Suppressor macrophage treated with lipopolysaccharide for 1 hour (primary cell): ENCODE measurements at regions not wholly inside any gene's neighbourhood (a gene's known extent, or its start where the extent isn't known, plus 50 kb on each side); places are given as distances from the start of the nearest gene placed in this dataset.

ENCODE experiments used
- DNase-seq, 3 donors: peaks; one replicate each; pipeline ENCODE4 v3.0.0-alpha.2; 2020 to 2022

DNA sequence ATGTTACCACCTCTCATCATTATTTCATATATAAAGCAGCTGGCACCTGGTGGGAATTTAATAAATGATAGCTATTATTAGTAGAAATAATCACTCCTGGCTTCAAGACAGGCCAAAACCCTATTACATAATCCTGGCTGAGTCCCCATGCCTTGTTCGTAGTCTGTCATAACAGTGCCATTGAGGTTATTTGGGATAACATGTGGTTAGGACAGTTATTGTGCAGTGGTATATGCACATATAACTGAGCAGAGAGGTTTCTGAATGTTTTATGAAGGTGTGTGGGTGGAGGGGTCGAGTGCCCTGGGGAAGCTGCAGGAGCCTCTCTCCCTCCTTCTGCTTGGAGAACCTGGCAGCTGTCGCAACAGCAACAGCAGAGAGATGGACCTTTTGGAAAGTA lies 162.4 kb upstream of the NABP1 start:
- no peak for DNase-seq

DNA sequence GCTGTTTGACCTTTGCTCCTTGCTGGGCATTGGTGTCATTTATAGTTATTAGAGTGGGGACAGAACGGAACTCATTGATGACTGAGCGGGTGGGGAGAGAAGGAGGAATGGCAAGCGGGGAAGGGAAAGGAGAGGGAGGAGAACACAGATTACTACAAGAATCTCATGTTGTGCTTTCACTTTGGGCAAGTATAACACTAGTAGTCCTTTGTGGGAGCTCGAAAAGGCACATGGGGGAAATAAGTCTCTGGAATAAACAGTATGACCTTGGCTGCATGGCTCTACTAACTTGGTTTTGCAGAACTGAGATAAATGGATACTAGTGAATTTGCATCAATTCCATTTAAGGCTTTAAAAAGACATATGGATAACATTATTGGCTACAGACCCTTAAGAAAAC lies 161.7 kb upstream of the NABP1 start:
- DNase-seq = no peak

DNA sequence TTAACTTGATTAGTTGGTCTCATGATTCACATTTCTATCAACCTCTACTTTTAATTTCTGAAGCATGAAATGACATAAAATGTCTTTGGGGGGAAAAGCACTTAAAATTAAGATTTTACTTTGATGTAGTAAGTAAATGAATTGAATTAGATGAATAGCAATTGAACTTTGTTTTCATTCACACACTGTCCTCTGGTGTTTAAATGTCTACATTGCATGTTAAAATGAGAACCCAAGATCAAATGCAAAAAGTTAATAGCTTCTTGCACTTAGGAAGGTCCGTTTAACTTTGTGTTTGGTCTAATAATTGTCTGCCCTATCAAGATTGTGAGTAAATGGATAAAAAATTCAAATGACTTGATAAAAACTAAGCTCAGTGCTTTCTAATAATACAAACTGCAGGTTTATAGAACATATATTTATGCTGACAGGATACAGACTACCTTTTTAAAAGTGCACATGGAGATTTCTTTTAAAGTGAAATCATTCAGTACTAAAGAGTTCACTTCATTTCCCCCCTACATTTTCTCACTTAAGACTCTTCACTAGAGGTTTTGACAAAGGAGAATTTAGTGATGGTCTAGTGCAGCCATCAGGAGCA lies 156.2 kb upstream of the NABP1 start:
- DNase-seq = peak; percentile 11 to 49 (median 31)

DNA sequence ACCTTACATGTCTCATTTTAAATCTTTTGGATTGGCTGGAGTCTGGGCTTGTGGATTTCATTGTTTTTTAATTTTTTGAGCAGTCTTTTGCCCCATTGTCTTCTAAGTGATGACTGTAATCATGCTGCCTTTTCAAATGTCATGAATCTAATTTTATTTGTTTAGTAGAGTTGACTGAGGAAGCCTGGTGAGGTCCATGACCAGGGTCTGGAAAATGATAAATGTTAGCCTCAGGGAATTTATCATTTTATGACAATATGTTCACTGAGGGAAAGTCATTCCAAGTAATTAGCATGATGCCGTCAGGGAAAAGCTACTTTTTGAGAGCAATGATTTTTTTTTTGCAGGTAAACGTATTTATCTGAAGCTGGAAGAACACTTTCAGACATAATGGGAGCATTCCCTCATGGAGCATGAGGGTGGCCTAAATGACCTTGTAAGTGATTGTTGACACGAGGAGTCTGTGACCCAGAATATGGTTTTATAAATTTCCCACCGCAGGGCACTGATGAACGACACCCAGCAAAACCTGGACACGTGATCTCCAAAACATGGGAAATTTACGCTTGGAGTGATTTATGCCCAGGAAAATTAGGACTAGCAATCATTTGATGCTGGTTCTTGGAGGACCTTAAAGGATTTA lies 155.3 kb upstream of the NABP1 start:
- no peak for DNase-seq

GRCh38 chr2:191526091-191526490 lies 151.8 kb upstream of the NABP1 start:
- DNase-seq = peak; percentile 33 to 47 (median 36)

DNA sequence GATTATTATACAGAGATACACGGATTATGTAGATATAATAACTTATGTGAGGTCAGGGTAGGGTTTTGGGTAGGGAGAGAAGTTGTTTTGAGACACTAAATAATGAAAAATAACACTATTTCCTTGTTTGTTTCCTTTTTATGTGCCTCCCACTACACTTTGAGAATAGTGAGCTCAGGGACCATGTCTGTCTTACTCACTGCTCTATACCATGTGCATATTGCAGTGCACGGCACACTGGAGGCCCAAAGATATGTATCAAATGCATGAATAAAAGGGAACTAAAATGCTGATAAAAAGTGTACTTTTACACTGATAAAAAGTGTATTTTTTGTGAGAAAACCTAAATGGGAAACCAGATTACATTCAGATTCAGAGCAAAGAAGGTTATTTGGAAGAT lies 151.4 kb upstream of the NABP1 start:
- DNase-seq = peak; percentile 44 to 68 (median 51)

DNA sequence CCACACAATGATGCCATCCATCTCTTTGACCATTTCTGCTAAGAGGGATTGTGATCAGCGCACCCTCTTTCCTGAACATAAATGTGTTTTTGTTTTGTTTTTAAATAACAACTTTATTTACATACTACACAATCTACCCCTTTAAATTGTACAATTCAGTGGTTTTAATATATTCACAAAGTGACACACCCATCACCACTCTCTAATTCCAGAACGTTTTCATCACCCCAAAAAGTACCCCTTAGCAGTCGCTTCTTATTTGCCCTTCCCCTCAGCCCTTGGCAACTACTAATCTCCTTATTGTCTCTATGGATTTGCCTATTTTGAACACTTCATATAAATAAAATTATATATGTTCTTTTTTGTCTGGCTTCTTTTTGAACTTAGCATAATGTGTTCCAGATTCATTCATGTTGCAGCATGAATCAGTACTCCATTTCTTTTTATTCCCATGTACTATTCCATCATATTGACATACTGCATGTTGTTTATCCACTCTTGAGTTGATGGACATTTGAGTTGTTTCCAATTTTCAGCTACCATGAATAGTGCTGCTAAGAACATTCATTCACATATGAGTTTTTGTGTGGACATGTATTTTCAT lies 150.9 kb upstream of the NABP1 start:
- DNase-seq = no peak

- no peak for DNase-seq
Measured at GRCh38 chr2:191530618-191531017, 147.3 kb upstream of the NABP1 start.

DNA sequence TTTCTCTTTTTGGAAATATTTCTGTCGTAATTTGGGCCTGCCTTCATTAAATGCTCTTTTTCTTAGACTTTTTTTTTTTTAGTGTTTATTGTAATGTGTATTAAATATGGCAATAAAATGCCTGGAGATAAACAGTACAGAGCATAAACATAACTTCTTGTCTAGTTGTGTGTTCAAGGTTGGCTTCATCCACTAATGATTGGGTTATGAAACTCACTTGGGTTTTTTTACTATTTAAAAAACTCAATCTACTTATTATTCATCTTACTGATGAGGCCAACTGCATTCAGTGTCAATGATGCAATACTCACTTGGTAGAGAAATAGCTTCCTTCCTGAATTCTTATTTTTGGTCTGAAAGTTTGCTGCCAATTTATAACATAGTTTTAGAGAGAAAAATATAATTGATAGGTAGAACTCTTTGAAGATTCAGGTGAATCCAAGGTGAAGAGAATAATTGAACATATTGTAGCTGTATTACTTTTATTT lies 144.2 kb upstream of the NABP1 start:
- DNase-seq = peak; percentile 40 to 76 (median 74)

GRCh38 chr2:191537921-191538320 lies 140.0 kb upstream of the NABP1 start:
- no peak for DNase-seq

GRCh38 chr2:191538334-191538903 lies 139.5 kb upstream of the NABP1 start:
- peak in 1 of 3 donors; percentile 11 for DNase-seq

DNA sequence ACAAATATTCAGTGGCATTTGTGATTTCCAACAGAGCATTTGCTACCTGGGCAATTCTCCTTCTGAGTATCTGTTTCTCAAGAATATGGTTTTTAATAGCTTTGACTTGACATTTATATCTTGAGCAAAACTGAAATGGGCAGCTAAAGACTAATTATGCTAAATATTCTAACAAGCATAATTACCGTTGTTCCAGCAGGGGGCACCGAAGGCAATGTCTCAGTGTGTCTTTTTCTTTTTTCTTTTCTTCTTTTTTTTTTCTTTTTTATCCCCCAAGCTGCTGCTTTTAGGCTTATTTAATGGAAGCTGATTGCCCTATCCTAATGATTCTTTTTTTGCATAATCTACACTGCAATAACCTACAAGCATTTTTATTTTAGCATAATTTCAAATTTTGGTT lies 138.9 kb upstream of the NABP1 start:
- DNase-seq = peak; percentile 21 to 32 (median 30)

DNA sequence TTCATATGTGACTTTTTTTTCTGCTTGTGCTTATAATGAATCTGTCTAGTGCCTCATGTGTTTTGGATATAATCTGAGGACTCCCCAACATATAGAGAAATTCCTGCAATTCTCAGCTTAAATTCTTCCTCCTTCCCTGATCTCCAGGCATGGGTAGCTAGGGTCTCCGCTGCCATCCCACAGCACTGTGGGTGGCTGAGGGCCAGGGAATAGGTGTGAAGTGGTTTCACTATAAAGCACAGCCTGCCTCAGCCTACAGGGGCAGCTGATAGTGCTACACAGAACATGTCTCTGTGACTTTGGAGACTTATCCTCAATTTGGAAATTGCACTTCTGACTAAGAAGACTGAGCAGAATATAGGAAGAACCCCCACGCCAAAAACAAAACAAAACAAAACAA lies 137.3 kb upstream of the NABP1 start:
- no peak for DNase-seq

DNA sequence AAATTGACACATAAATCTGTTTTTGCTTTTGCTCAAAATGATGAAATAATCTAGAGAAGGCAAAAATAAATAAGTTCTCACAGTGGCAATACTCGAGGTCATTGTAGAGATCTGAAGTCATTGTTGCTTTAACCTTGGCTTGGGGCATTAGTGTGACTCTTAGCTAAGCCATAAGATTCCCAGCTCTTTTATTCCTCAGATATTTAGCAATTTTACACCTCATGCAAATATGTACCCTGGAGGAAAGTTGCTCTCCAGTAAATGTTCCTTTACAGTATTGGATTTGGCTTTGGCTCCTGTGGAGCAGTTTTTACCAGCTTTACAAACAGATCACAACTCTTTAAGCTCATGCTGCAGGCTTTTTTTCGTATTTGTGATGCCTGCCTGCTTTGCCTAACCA lies 134.2 kb upstream of the NABP1 start:
- DNase-seq = no peak

DNA sequence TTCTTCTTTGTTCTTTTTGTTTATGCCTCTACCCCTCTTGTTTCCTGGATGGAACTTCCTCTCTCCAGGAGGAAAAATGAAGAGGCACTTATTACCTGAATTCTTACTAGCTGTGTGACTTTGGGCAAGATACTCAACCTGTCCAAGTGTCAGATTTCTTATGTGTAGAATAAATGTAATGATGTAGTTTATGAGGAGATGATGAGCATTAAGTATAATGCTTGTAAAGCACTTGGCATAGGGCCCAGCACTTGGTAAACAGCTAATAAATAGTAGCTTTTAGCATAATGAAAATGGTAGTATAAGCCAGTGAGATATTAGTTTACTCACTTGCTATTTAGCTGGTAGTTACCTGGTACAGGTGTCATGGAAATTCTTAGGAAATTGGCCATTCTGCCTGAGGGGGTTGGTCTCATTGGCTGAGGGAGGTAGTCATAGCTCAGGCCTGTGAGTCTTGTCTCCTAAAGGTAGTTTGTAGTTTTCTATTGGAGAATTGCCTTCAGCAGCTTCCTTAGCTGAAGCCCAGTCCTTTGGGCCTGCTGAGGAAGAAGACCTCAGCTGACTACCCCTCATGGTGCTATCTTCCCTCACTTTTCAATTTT lies 133.4 kb upstream of the NABP1 start:
- no peak for DNase-seq

DNA sequence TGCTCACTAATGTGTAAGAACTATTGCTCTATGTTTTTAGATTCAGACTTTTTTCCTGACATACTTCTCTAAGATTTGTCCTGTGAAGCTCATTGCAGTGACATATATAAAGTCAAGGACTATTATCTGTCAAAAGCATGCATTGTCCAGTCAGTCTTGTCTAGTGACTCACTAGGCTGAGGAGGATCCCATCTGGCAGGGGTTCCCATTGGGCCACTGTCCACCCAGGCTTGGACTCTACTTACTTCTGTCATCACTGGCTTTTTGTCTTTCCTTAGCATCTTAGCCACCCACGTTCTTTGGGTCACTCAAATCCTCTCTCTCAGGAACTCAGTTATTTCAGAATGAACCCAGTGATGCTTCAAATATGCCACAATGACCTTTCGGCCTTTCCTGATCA lies 132.6 kb upstream of the NABP1 start:
- DNase-seq = no peak

DNA sequence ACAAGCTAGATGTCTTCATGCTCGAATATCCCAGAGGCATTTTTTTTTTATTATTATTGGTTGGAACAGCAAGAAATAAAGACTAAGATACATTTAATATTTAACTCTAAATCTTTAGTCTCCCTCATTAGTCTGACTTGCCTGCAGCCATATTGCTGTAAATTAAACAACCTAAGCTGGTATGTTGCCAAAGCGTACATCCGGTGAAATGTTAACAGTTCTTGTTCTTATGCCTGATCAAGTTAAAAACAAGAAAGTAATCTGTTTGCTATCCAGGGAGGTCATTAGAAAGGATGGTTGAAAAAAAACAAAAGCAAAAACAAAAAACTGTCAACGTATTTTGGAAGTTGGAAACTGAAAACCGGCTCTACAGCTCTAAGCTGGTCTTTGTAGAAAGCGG lies 125.9 kb upstream of the NABP1 start:
- DNase-seq = no peak

GRCh38 chr2:191554240-191554639 lies 123.7 kb upstream of the NABP1 start:
- no peak for DNase-seq

DNA sequence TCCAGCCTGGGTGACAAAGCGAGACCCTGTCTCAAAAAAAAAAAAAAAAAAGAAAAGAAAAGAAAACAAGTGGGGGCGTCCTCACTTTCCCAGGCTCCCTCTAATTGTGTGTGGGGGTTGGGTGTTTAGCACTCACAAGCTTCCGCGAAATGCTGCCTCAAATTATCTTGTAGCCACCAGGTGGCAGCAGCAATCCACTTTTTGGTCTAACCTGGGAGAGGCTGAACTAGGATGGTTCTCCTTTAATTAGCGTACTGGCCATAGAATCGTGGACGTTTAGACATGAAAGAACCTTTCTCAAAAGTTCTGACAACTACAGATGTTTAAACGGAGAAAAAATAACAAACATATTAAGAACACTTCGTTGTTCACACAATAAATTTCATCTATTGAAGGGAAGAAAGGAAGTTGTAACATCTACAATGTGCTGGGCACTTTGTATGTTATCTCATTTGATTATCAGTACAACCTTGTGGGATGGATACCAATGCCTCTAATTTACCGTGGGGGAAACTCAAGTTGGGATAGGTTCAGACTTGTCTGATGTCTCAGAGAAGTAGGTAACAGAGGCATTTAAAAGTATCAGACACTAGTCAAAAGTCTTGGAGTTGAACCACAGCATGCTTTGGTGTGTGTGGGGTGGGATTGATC lies 122.7 kb upstream of the NABP1 start:
- peak; percentile 88 to 92 (median 92) for DNase-seq

GRCh38 chr2:191556463-191556862 lies 121.5 kb upstream of the NABP1 start:
- DNase-seq = no peak

DNA sequence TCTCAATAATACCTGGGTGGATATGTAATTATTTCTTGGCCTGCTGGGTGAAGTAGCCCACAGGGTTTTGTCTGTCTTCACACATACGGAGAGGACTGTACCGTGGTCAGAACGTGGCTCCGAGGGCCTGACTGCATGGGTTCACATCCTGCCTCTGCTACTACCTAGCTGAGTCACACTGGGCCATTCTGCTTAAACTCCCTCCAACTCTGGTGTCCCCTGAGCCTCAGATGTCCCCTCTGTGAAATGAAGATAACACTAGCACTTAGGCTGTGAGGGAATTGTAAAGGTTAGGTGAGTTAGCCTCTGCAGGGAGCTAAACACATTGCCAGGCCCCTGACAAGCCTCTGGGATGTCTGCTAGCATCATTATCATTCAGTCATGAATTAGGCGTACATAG lies 120.1 kb upstream of the NABP1 start:
- no peak for DNase-seq

DNA sequence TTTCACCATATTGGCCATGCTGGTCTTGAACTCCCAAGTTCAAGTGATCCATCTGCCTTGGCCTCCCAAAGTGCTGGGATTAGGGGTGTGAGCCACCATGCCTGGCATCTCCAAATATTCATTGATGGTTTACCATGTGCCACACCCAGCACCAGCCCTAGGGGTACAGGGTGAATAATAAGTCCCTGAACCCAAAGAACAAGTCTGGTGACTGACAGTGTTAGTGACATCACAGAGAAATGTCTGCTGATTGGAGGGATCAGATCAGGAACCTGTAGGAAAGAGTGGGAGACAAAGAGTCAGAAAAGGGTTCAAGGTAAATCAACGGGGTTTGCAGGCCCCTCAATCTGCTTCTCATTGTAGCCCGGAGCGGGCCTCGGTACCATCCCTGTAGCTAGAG lies 118.4 kb upstream of the NABP1 start:
- DNase-seq = no peak

- no peak for DNase-seq
Measured at GRCh38 chr2:191560411-191560980, 117.4 kb upstream of the NABP1 start.
